Muscle layer of duodenum (tissue), 2 donors: ENCODE measurements at regions not wholly inside any gene's neighbourhood (a gene's known extent, or its start where the extent isn't known, plus 50 kb on each side); places are given as distances from the start of the nearest gene placed in this dataset.

ENCODE experiments used
- H3K27ac ChIP-seq: one replicate; pipeline ENCODE4 v1.7.0; 2013; ENCODE audit warnings: mild to moderate bottlenecking, low read length
- H3K27me3 ChIP-seq: one replicate; pipeline ENCODE4 v1.7.0; 2013; ENCODE audit warnings: low read depth, mild to moderate bottlenecking, control low read depth, low read length
- H3K36me3 ChIP-seq, 2 donors: one replicate each; pipeline ENCODE4 v1.7.0; 2013; ENCODE audit warnings: low read length in 2 of 2, control low read depth in 1 of 2, mild to moderate bottlenecking in 1 of 2; ENCODE audit not compliant: insufficient read depth in 2 of 2, control insufficient read depth in 1 of 2
- H3K4me1 ChIP-seq, 2 donors: one replicate each; pipeline ENCODE4 v1.7.0; 2013; ENCODE audit warnings: low read length in 2 of 2, mild to moderate bottlenecking in 2 of 2, control low read depth in 1 of 2, moderate library complexity in 1 of 2; ENCODE audit not compliant: insufficient read depth in 2 of 2, control insufficient read depth in 1 of 2
- H3K4me3 ChIP-seq, 2 donors: one replicate each; pipeline ENCODE4 v1.7.0; 2013; ENCODE audit warnings: low read length in 2 of 2, low read depth in 1 of 2, mild to moderate bottlenecking in 1 of 2
- H3K9me3 ChIP-seq, 2 donors: one replicate each; pipeline ENCODE4 v1.7.0; 2013; ENCODE audit warnings: low read length in 2 of 2, control low read depth in 1 of 2, mild to moderate bottlenecking in 1 of 2; ENCODE audit not compliant: control insufficient read depth in 1 of 2
- donor health status: healthy.

DNA sequence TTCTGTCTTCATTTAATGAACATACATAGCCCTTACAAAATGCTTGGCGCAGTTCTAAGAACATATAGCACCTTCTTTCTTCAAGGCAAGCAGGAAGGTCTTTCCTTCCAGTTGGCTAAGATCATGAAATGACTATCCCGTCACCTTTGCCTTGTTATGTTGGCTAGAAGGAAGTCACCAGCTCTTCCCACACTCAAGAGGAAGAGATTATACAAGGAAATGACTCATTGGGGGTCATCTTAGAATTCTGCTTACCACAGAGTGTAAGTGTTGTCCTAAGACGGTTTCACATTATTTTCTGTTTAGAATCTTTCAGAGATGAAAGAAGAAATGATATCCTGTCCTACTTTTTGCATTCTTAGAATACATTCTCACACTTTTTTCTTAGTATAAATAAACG, 808.0 kb upstream of the LUZP2 start:
- H3K9me3 ChIP-seq, result no peaks in the 10 kb centered on the region
- no peaks in the 10 kb centered on the region for H3K27me3 ChIP-seq
- H3K36me3 ChIP-seq, result no peaks in the 10 kb centered on the region
- H3K27ac ChIP-seq, result no peak overlapping the region
- no peak overlapping the region for H3K4me3 ChIP-seq
- H3K4me1 ChIP-seq, result no peaks in the 10 kb centered on the region

- Histone ChIP-seq H3K27me3 (no peaks in the 10 kb centered on the region), H3K36me3 (no peaks in the 10 kb centered on the region), H3K27ac (no peak overlapping the region), H3K4me3 (no peak overlapping the region), H3K9me3 (no peaks in the 10 kb centered on the region), H3K4me1 (no peaks in the 10 kb centered on the region)
Observed at GRCh38 chr11:23696688-23697415, 800.0 kb upstream of the LUZP2 start.

DNA sequence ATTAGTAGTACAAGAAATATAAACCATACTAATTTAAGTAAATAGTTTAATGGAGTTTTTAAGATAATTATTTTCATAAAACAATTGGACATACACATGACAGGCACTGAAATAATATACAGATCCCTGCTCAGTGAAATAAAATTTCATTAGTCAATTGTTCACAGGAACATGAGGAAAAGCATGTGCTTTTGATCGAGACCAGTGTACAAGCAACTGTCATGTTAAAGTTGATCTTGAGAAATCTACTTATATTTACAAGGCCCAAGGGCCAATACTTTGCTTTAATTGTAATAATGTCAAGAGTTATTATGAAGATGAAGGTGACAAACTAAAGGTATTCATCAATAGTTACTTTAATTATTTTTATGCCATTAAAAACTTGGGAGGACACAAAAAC, 792.7 kb upstream of the LUZP2 start:
- Histone ChIP-seq H3K4me3 (no peak overlapping the region), H3K27ac (no peak overlapping the region), H3K4me1 (no peaks in the 10 kb centered on the region), H3K27me3 (no peaks in the 10 kb centered on the region), H3K9me3 (peaks cover 0 to 5% of the 10 kb centered on the region in 2 donors), H3K36me3 (no peaks in the 10 kb centered on the region)

- H3K36me3 ChIP-seq, result no peaks in the 10 kb centered on the region
- no peaks in the 10 kb centered on the region for H3K4me1 ChIP-seq
- peaks cover 0 to 5% of the 10 kb centered on the region in 2 donors for H3K9me3 ChIP-seq
Observed at GRCh38 chr11:23711981-23712380, 784.9 kb upstream of the LUZP2 start.

DNA sequence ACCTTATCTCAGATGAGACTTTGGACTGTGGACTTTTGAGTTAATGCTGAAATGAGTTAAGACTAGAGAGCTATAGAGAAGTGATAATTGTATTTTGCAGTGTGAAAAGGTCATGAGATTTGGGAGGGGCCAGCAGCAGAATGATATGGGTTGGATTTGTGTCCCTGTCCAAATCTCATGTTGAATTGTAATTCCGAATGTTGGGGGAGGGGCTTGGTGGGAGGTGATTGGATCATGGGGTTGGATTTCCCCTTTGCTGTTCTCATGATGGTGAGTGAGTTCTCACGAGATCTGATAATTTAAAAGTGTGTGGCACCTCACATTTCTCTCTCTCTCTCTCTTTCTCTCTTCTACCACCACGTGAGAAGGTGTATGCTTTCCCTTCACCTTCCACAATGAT, 777.8 kb upstream of the LUZP2 start:
- H3K4me1 ChIP-seq, result no peaks in the 10 kb centered on the region
- H3K9me3 ChIP-seq, result no peaks in the 10 kb centered on the region
- no peaks in the 10 kb centered on the region for H3K36me3 ChIP-seq
- H3K4me3 ChIP-seq, result no peak overlapping the region
- no peak overlapping the region for H3K27ac ChIP-seq
- H3K27me3 ChIP-seq, result no peaks in the 10 kb centered on the region

More at GRCh38 chr11:23711981-23712380, 784.9 kb upstream of the LUZP2 start:
- Histone ChIP-seq H3K4me3 (no peak overlapping the region), H3K27ac (no peak overlapping the region), H3K27me3 (no peaks in the 10 kb centered on the region)

GRCh38 chr11:23723861-23724260, 773.0 kb upstream of the LUZP2 start:
- Histone ChIP-seq H3K4me1 (no peaks in the 10 kb centered on the region), H3K36me3 (no peaks in the 10 kb centered on the region), H3K27ac (no peak overlapping the region), H3K27me3 (no peaks in the 10 kb centered on the region), H3K9me3 (no peaks in the 10 kb centered on the region), H3K4me3 (no peak overlapping the region)

DNA sequence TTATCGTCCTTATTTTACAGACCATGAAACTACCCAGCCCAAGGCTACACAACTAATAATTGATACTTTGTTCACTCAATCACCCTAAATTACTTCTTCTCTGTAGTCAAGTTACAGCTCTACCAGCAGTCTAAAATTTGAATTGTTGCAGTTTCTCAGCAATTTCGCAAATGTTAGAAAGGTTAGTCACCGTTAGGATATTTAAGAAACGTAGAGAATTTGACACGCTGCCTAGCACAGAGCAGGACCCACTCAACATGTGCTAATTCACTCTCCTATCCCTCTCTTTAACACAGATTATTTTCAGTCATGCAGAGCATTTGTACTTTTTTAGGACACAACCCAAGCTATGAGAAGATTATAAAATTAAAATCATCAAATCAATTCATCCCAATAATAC, 771.1 kb upstream of the LUZP2 start:
- H3K4me3 ChIP-seq, result no peak overlapping the region
- no peak overlapping the region for H3K27ac ChIP-seq
- H3K27me3 ChIP-seq, result no peaks in the 10 kb centered on the region
- H3K36me3 ChIP-seq, result no peaks in the 10 kb centered on the region
- H3K4me1 ChIP-seq, result no peaks in the 10 kb centered on the region
- no peaks in the 10 kb centered on the region for H3K9me3 ChIP-seq

DNA sequence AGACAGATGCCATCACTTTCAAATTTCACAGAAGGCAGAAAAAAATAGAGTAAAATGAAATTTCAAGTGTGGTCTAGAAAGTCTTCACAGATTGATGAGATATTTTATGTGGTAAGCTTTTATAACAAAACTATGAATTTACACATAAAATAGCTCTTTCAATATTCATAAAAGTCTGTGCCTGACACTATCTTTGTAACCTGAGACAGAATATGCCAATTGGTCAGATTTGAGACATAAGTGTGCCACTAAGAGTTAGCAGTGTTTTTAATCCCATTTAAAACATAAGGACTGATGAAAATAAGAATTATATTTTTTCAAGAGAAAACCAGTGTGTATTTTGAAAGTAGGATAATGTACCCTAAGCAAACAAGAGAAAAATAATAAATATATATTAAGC, 769.5 kb upstream of the LUZP2 start:
- Histone ChIP-seq H3K4me1 (no peaks in the 10 kb centered on the region), H3K36me3 (no peaks in the 10 kb centered on the region), H3K27ac (no peak overlapping the region), H3K9me3 (peaks cover 0 to 2% of the 10 kb centered on the region in 2 donors), H3K4me3 (no peak overlapping the region), H3K27me3 (no peaks in the 10 kb centered on the region)

GRCh38 chr11:23727794-23728193, 769.1 kb upstream of the LUZP2 start:
- Histone ChIP-seq H3K4me3 (no peak overlapping the region), H3K9me3 (peaks cover 0 to 2% of the 10 kb centered on the region in 2 donors), H3K36me3 (no peaks in the 10 kb centered on the region), H3K27me3 (no peaks in the 10 kb centered on the region), H3K4me1 (no peaks in the 10 kb centered on the region), H3K27ac (no peak overlapping the region)

DNA sequence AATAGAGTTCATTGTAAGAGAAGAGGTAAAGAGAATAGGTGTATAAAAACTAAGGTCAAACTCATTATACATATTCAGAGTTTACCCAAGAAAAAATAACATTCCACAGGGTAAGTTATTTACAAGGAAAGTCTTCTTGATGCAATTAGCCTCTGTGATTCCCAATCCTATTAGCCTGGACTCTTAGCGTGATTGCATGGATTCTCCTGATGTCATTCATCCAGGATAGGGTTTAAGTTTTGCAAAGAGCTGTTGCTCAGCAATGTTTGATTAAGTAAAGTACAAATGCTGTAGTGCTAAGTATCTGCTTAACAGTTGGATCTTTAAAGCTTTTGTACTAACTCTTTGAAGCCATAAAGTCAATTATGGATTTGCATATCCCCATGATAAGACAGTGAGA, 767.8 kb upstream of the LUZP2 start:
- H3K9me3 ChIP-seq, result peaks cover 0 to 6% of the 10 kb centered on the region in 2 donors
- no peaks in the 10 kb centered on the region for H3K4me1 ChIP-seq
- H3K36me3 ChIP-seq, result no peaks in the 10 kb centered on the region
- H3K4me3 ChIP-seq, result no peak overlapping the region
- H3K27me3 ChIP-seq, result no peaks in the 10 kb centered on the region
- no peak overlapping the region for H3K27ac ChIP-seq

- Histone ChIP-seq H3K9me3 (peaks cover 0 to 6% of the 10 kb centered on the region in 2 donors), H3K27ac (no peak overlapping the region), H3K4me1 (no peaks in the 10 kb centered on the region), H3K36me3 (no peaks in the 10 kb centered on the region), H3K4me3 (no peak overlapping the region), H3K27me3 (no peaks in the 10 kb centered on the region)
Observed at GRCh38 chr11:23730307-23730998, 766.4 kb upstream of the LUZP2 start.
